IPS-NIHi7 (cell line): ENCODE measurements at regions not wholly inside any gene's neighbourhood (a gene's known extent, or its start where the extent isn't known, plus 50 kb on each side); places are given as distances from the start of the nearest gene placed in this dataset.
"Not testable (repeated sequence)": the region's sequence is repeated elsewhere in the genome, so short reads cannot be mapped to it uniquely, and the experiment has no call there.

Experiments used
- DNase-seq: peaks from one replicate; pipeline ENCODE4 v3.0.0; 2012; ENCODE audit warnings: mixed read lengths; ENCODE audit errors: extremely low spot score

GRCh38 chr14:34300882-34301734 lies 160.9 kb downstream of the SPTSSA start:
- peak; percentile 62 for DNase-seq

- no peak for DNase-seq
Observed at GRCh38 chr14:34300330-34300729, 161.7 kb downstream of the SPTSSA start.

- peak; percentile 18 for DNase-seq
Observed at GRCh38 chr14:34299360-34299759, 162.7 kb downstream of the SPTSSA start.

GRCh38 chr14:34297786-34298520 lies 164.1 kb downstream of the SPTSSA start:
- DNase-seq: no peak

DNA sequence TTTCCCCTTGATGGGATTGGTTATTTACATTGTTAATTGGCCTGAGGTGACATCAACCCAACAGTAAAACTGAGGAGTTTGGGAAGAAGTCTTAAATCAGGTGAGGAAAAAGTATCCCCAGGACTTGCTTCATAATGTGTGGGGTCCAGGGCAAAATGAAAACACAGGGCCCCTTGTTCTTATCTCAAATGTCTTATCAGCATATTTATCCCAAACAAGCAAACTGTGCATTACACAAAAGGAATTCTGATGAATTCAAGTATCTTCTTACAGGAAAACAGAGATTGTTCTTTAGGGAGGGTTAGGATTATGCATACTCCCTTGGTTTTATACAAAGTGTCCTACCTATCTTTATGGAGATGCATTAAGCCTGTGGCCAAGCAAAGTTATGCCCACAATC lies 178.4 kb downstream of the SPTSSA start:
- DNase-seq: no peak

DNA sequence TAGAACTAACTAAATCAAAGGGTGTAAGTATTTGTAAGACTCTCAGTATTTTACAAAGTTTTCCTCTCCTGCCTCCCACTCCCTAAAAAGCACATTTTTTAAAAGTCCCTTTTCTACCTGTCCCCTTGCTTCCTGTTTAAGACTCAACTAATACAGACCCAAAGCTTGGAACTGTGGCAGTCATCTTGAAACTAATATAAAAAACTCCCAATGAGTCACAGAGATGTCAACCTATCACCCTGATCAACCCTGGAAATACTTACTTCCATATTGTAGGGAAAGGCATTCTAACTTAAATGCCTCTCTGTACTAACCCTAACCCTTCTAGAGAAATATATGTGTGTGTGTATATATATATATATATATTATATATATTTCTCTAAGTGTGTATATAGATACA lies 184.8 kb downstream of the SPTSSA start:
- no peak for DNase-seq

DNA sequence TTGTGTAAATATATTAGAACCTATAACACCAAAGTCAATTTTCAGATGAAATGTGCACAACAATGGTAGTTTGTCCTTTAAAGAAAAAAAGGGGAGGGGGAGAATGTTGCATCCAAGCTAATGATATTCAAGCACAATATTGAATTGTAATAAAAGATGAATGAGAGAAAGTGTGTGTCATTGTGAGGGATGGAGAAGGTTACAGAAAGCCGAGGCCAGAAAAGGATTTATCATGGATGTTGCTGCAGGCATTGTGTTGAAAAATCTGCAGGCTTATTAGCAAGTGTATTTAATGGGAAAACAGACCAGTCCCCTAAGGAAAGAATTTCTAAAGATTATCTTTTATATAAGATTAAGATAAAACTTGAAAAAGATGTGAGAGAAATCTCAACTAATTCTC lies 186.5 kb downstream of the SPTSSA start:
- no peak for DNase-seq

GRCh38 chr14:34275078-34275477 lies 187.0 kb downstream of the SPTSSA start:
- DNase-seq: no peak

DNA sequence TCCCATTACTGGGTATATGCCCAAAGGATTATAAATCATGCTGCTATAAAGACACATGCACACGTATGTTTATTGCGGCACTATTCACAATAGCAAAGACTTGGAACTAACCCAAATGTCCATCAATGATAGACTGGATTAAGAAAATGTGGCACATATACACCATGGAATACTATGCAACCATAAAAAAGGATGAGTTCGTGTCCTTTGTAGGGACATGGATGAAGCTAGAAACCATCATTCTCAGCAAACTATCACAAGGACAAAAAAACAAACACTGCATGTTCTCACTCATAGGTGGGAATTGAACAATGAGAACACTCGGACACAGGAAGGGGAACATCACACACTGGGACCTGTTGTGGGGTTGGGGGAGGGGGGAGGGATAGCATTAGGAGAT lies 188.3 kb downstream of the SPTSSA start:
- DNase-seq: not testable (repeated sequence)

- DNase-seq: no peak
Observed at GRCh38 chr14:34270361-34270760, 191.7 kb downstream of the SPTSSA start.

DNA sequence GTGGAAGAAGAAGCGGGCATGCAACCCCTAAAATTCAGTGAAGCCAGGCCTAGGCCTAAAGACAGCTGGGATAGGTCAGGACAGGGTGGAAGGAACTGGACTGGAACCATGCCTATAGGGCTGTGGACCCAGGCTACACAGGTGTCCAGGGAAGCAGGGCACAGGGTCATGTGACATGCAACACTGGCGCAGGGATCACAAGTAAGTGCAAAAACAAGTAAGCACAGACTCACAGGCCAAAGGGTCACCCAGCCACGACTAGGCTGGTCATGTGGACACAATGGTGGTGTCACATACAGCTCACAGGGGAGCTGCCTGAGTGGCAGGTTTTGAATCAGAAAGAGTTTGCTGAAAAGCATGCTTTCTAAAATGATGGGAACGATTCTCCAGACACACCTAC lies 195.7 kb downstream of the SPTSSA start:
- no peak for DNase-seq

GRCh38 chr14:34262127-34262910 lies 199.7 kb downstream of the SPTSSA start:
- DNase-seq: no peak

DNA sequence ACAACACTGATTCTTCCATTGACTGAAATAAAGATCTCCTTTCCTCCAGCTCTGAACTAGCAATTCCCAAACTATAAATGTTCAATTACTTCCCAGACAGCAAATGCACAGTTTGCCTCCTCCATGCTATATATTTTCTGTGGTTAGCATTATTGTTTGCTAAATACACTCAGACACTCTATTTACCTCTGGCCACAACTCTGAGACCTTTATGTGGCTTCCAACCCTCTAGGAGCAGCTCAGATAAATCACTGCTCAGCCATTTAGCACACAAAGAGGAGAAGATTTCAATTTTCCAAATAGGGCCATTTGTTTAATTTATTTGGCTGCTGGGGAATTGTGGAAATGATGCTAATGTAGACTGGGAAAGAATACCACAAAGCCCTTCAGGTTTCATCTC lies 202.0 kb downstream of the SPTSSA start:
- no peak for DNase-seq

DNA sequence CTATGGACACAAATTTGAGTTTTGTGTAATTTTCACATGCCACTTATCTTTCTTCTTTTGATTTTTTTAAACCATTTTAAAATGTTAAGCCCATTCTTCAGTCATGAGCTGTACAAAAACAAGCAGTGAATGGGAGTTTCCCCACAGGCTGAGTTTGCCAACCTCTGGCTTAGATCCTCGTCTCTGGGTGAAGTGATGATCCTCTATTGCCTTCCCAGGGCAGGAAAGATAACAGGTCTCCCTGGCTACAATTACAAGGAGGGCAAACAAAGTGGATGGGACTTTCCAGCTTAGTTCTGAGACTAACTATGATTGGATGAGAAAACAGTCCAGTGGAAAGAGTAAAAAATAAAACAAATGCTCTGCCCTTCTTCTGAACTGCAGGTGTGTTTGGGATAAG lies 203.7 kb downstream of the SPTSSA start:
- no peak for DNase-seq

GRCh38 chr14:34257505-34257904 lies 204.5 kb downstream of the SPTSSA start:
- DNase-seq: no peak

GRCh38 chr14:34256223-34256622 lies 205.8 kb downstream of the SPTSSA start:
- no peak for DNase-seq

DNA sequence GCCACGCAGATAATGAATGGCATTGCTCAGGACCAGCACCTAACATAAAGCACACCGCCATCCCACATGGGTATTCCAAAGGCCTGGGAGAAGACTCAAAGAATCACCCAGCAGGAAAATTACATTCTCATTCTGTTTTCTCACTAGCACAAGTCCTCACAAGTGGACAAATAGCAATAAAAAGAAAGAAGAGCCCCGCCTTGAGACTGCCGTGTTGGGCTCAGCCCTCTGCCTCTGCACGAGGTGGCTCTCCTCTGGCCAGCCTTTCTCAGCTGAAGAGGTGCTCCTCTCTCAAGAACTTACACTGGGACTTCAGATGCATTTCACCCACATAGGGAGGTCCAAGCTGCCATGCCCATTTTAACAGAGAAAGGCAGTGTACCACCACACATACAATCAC lies 207.5 kb downstream of the SPTSSA start:
- no peak for DNase-seq

DNA sequence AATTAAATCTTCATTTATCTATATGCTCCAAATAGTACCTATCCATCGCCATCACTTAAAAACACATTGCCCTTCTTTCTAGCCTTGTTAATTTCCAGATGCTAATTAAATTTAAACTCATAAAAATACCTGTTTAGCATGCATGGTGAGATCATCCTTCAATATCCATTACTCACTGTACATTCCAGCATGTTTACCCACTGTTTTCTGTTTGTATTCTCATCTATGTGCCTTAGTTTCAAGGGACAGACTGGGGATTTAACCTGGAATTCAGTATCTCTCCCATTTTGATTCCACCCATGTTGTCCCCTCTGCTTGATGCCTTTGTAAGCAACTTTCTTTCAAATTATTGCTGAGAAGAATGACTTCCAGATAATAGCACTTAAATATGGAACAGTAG lies 208.0 kb downstream of the SPTSSA start:
- no peak for DNase-seq

GRCh38 chr14:34252227-34252626 lies 209.8 kb downstream of the SPTSSA start:
- DNase-seq: no peak

- no peak for DNase-seq
Observed at GRCh38 chr14:34251662-34252061, 210.4 kb downstream of the SPTSSA start.

DNA sequence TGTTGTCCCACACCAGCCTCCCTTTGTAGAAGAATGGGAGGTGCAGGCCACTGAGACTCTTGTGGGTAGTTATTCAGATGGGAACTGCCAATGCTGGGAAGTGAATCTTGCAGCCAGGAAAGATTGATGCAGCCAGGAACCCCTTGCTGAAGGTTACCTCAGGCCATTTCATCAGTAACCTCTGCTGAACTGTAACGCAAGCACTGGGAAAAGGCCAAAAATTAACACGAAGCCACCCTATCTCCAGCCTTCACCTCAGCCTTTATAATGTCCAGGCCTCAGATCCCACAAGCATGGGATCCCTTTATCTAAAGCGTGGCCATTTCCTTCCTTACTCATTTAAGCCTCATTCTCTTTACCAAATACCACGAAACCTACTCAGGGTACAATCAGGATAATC lies 211.1 kb downstream of the SPTSSA start:
- DNase-seq: no peak

DNA sequence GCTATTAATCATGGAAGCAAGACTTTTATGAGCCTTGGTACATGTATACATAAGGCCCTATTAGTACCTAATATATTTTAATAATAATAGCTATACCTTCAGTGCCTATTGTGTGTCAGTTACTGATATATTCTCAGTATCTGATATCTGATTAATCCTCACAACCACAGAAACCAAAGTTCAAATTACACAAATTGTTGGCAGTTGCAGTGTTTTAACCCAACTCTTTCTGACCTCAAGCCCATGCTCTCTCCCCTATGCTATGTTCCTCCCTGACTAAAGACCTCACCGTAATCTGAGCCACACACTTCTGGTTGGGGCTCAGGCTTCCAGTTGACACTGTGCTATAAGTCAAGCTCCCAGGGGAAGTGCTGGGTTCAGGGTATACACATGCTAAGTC lies 214.4 kb downstream of the SPTSSA start:
- DNase-seq: no peak
